Dedifferentiated amniotic fluid mesenchymal stem cell (primary cell): ENCODE measurements at regions not wholly inside any gene's neighbourhood (a gene's known extent, or its start where the extent isn't known, plus 50 kb on each side); places are given as distances from the start of the nearest gene placed in this dataset.
"Not testable (repeated sequence)": the region's sequence is repeated elsewhere in the genome, so short reads cannot be mapped to it uniquely, and the experiment has no call there.

ENCODE experiments used
- DNase-seq: peaks from one replicate; pipeline ENCODE4 v3.0.0-alpha.2; 2016; ENCODE audit errors: extremely low spot score

GRCh38 chr2:11922294-11922693, 175.9 kb downstream of the LPIN1 start:
- no peak for DNase-seq

GRCh38 chr2:11923935-11924334, 177.5 kb downstream of the LPIN1 start:
- DNase-seq = no peak

DNA sequence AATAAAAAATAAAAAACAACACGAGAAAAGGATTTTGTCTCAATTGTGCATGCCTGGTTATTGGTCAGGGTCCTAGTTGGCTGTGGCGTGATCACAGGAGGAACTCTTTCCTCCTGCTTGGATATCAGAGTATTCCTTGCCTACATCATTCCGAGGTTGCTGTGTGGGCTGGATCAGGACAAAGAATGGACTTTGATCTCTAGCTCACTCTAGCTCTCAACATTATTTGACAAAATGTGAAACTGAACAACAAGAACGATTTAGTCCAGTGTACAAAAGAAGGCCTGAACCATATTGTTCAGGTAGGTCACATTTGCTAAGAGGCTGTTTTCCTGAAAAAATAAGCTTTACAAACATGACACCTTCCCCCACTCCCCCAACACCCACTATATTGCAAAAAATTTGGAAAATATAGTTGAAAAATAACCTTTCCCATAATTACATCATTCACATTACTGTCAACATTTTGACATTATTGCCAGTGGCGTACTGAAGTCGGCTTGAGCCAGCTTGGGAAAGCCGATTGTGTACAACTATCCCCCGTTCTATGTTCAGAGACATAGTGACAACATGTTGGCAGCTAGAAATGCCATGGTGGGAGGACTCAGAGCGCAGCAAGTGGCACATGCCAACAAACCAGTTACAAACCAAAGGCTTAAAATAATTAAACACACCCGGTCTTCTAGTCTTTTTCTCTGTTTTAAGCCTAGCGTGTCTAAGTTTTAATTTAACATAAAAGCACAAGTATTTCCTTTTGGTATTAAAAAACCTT, 179.0 kb downstream of the LPIN1 start:
- no peak for DNase-seq

- DNase-seq = no peak
Observed at GRCh38 chr2:11930211-11930761, 183.9 kb downstream of the LPIN1 start.

- DNase-seq = no peak
Observed at GRCh38 chr2:11932048-11932512, 185.6 kb downstream of the LPIN1 start.

DNA sequence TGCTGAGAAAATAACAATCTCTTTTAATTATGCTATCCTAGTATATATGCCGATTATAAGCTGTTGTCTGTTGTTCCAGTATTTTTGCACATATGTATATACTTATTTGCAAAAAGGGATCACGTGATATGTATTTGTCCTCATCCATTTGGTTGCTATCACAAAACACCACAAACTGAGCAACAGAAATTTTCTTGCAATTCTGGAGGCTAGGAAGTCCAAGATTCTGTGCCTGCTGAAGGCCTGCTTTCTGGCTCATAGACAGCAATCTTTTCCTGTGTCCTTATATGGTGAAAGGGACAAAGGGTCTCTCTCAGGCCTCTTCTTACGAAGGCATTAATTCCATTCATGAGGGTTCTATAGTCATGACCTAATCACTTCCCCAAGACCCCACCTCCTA, 186.5 kb downstream of the LPIN1 start:
- no peak for DNase-seq

- no peak for DNase-seq
Observed at GRCh38 chr2:11933854-11934253, 187.4 kb downstream of the LPIN1 start.

DNA sequence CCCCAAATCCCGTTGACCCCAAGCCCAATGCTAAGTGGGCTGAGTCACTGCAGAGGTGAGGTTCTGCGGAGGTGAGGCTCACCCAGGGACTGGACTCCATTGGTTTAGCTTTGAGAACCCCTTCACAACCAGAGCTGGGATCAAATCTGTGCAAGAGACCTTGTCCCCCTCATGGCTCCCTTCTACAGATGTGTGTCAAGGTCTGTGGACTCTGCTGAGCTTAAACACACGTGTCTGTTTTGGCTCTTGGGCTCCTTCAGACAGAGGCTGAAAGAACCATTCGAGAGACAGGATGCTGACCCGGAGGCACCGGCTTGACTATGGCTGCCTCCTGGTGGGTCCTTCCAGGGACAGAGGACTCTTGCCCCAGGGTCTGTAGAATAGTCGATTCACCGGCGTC, 190.3 kb downstream of the LPIN1 start:
- no peak for DNase-seq

- no peak for DNase-seq
Observed at GRCh38 chr2:11938196-11938595, 191.8 kb downstream of the LPIN1 start.

DNA sequence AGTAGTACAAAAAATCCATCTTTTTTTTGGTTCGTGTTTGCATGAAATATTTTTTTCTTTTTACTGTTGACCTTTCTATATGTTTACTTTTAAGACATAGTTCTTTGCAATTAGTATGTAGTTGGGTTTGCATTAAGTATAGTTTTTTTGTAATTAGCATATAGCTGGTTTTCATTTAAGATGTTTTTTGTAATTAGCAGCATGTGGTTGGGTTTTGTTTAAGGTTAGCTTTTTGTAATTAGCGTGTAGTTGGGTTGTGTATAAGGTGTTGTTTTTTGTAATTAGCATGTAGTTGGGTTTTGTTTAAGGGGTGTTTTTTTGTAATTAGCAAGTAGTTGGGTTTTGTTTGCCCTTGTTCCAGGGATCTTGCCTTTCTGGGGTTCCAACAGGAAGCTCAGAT, 193.1 kb downstream of the LPIN1 start:
- DNase-seq = no peak

DNA sequence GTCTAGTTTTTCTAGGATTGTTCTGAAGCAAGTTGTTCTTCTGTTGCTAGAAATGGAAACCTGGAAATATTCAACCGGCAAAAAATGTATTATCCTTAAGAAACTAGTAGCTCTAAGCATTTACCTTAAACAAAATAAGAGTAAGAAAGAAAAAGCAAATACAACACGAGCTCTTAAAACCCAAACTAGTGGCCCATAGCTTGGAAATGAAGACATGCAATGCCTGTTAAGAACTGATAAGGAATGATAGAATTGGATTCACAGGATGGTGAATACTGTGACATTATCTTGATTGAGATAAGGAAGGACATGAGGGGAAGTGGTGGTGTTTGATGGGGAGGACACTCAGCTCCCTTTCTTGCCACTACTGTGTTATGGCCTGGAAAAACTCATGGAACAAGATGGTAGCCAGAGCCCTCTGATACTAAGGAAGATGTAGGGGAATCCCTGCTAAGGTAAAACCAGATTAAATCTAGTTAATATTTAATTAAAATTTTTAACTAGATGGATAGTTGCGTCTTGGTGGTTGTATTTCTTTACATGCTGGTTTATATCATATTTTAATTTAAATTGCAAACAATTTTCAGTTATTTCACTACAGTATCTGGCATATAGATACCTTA, 193.8 kb downstream of the LPIN1 start:
- DNase-seq = no peak

DNA sequence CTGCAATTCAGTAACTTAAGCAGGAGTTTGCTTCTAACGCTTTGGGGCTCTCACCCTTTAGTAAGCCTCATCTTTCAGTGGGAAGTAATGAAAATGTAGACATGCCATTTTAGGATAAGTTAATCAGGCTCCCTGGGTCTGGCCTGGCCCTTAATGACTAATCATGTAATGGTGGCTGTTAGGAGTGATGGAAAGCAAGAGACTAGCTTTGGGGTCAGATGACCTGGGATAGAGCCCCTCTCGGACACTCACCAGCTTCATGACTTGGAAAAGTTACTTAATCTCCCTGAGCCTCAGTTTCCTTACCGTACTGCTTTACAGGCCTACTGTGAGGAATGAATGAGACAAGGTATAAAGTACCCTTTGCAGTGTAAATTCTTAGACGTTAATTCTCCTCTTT, 194.4 kb downstream of the LPIN1 start:
- no peak for DNase-seq

- no peak for DNase-seq
Observed at GRCh38 chr2:11941201-11942177, 195.1 kb downstream of the LPIN1 start.

GRCh38 chr2:11942178-11942569, 195.7 kb downstream of the LPIN1 start:
- no peak for DNase-seq

GRCh38 chr2:11944311-11944710, 197.9 kb downstream of the LPIN1 start:
- no peak for DNase-seq

DNA sequence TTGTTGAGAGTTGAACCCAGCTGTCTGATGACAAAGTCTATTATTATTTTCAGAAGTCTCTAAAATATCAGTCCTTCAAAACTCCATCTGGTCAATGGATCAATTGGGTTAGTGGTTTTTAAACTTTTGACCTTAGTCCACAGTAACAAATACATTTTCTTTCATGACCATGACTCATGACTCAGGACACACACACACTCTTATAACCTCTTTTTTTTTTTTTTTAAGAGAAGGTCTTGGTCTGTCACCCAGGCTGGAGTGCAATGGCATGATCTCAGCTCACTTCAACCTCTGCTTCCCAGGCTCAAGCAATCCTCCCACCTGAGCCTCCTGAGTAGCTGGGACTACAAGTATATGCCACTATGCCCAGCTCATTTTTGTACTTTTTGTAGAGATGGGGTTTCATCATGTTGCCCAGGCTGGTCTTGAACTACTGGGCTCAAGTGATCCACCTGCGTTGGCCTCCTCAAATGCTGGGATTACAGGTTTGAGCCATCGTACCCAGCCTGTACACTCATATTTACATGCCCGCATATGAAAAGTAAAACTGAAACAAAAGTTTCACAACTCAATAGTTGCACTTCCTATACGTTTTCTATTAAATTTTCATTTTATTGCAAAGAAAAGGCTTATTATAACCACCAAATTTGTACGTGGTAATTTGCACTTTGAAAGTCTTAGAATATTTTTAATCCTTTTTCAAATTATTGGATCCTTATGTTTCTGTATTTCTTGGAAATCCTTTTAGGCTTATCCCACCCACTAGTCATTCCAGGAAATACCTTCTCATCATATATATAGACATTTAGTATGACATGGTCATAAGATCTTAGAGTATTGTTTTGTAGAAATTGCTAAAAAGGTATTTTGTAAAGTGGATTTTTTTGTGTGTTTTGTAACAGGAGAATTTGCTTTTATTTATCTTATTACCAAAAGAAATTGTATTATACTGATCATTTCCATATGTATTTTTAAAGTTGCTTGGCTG, 199.0 kb downstream of the LPIN1 start:
- DNase-seq = no peak

GRCh38 chr2:11947956-11948355, 201.5 kb downstream of the LPIN1 start:
- DNase-seq = no peak

DNA sequence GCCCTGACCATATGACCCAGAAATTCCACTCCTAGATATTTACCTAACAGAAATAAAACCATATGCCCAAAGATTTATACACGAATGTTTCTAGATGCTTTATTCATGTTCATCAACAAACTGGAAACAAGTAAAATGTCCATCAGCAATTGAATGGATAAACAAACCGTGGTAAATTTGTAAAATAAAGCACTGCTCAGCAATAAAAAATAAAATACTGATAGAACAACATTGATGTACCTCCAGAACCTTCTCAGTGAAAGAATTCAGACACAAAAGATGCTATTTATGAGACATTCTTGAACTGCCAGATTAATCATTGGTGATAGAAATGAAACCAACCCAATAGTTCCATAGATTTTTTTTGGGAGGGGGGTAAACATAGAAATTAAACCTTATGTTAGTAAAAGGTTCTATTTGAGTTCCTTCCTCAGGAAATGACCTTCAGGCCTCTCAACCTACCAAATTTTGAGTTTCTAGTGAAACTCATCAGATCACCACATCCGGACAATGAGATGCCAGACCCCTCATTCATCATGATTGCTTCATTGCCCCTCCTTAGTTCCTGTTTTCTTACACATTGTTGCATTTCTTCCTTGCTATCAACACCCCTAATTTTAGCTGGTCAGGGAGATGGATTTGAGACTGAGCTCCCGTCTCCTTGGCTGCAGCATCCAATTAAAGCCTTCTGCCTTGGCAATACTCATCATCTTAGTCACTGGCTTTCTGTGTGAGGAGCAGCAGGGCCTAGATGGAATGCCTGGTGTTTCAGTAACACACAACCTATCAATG, 203.5 kb downstream of the LPIN1 start:
- DNase-seq = no peak

DNA sequence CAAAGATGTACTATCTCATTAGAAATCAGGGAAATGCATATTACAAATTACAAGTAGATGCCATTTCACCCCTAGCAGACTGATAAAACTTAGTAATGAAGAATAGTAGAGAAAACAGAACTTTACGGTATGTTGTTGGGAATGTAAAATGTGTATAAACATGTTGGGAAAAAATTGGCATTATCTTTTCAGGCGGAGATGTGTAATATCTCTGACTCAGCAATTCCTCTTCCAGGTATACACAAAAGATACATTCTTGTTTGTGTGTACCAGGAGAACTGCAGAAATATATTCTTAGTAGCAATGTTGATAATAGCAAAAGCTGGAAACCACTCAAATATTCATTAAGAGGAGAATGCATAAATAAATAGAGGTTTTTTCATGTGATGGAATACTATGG, 204.5 kb downstream of the LPIN1 start:
- DNase-seq = no peak

DNA sequence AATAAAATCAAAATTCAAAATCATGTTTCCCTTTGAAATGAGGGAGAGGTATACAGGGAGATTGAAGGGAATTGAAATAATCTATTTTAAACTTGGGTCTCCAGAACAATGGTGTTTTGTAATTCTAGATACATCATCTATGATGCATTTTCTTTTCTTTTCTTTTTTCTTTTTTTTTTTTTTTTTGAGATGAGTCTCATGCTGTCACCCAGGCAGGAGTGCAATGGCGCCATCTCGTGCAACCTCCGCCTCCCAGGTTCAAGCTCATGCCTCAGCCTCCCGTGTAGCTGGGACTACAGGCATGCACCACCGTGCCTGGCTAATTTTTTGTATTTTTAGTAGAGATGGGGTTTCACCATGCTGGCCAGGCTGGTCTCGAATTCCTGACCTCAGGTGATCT, 205.1 kb downstream of the LPIN1 start:
- DNase-seq = not testable (repeated sequence)
